AG10803 (cell line): ENCODE measurements at regions not wholly inside any gene's neighbourhood (a gene's known extent, or its start where the extent isn't known, plus 50 kb on each side); places are given as distances from the start of the nearest gene placed in this dataset.
"Not testable (repeated sequence)": the region's sequence is repeated elsewhere in the genome, so short reads cannot be mapped to it uniquely, and the experiment has no call there.

Experiments used
- DNase-seq: peaks from one replicate; pipeline ENCODE4 v3.0.0; 2010; ENCODE audit warnings: low read depth
- H3K4me3 ChIP-seq: 2 replicates; pipeline ENCODE4 v1.5.1; 2011; ENCODE audit warnings: mild to moderate bottlenecking, low read length, control low read depth
- CTCF ChIP-seq: conservative IDR thresholded peaks from 2 replicates; pipeline ENCODE4 v1.5.1; 2011; ENCODE audit warnings: mild to moderate bottlenecking, low read length, control low read depth, inconsistent platforms

- DNase-seq = no peak
- TF ChIP-seq CTCF = no peak
Observed at GRCh38 chr5:67561151-67561932, 364.7 kb upstream of the CD180 start.

GRCh38 chr5:67552773-67553172 lies 356.2 kb upstream of the CD180 start:
- DNase-seq = no peak
- TF ChIP-seq CTCF = no peak
- H3K4me3 ChIP-seq = no peak overlapping the region

More at GRCh38 chr5:67561151-67561932, 364.7 kb upstream of the CD180 start:
- H3K4me3 ChIP-seq = no peak overlapping the region

GRCh38 chr5:67549947-67550346 lies 353.3 kb upstream of the CD180 start:
- H3K4me3 ChIP-seq = no peak overlapping the region
- no peak for TF ChIP-seq CTCF
- no peak for DNase-seq

- DNase-seq = no peak
- no peak for TF ChIP-seq CTCF
- no peak overlapping the region for H3K4me3 ChIP-seq
Observed at GRCh38 chr5:67549296-67549618, 352.7 kb upstream of the CD180 start.

- H3K4me3 ChIP-seq = no peak overlapping the region
- DNase-seq = no peak
- TF ChIP-seq CTCF = no peak
Observed at GRCh38 chr5:67548520-67549295, 352.1 kb upstream of the CD180 start.

- TF ChIP-seq CTCF = no peak
- H3K4me3 ChIP-seq = no peak overlapping the region
- DNase-seq = no peak
Observed at GRCh38 chr5:67547682-67548081, 351.1 kb upstream of the CD180 start.

- not testable (repeated sequence) for H3K4me3 ChIP-seq, DNase-seq
Observed at GRCh38 chr5:67544942-67545341, 348.3 kb upstream of the CD180 start.
